ENCODE measurements at regions not wholly inside any gene's neighbourhood (a gene's known extent, or its start where the extent isn't known, plus 50 kb on each side); places are given as distances from the start of the nearest gene placed in this dataset.

GRCh38 chr11:105553025-105553424 lies 56.8 kb upstream of the GRIA4 start:
- DNase-seq, result no peak

GRCh38 chr11:105548359-105548758 lies 61.5 kb upstream of the GRIA4 start:
- no peak for DNase-seq

- DNase-seq, result no peak
Observed at GRCh38 chr11:105538588-105538987, 71.3 kb upstream of the GRIA4 start.

GRCh38 chr11:105537531-105537930 lies 72.3 kb upstream of the GRIA4 start:
- no peak for DNase-seq

- no peak for DNase-seq
Observed at GRCh38 chr11:105524286-105524685, 85.6 kb upstream of the GRIA4 start.

GRCh38 chr11:105520706-105521345 lies 89.0 kb upstream of the GRIA4 start:
- no peak for DNase-seq

GRCh38 chr11:105507496-105508254 lies 102.2 kb upstream of the GRIA4 start:
- no peak for DNase-seq

- DNase-seq, result no peak
Observed at GRCh38 chr11:105492010-105492409, 117.9 kb upstream of the GRIA4 start.

GRCh38 chr11:105491394-105491793 lies 118.5 kb upstream of the GRIA4 start:
- no peak for DNase-seq

- DNase-seq, result no peak
Observed at GRCh38 chr11:105490333-105490732, 119.5 kb upstream of the GRIA4 start.

GRCh38 chr11:105489446-105489845 lies 120.4 kb upstream of the GRIA4 start:
- DNase-seq, result no peak

GRCh38 chr11:105486929-105487328 lies 122.9 kb upstream of the GRIA4 start:
- no peak for DNase-seq

- no peak for DNase-seq
Observed at GRCh38 chr11:105469931-105470330, 139.9 kb upstream of the GRIA4 start.

- no peak for DNase-seq
Observed at GRCh38 chr11:105468154-105468553, 141.7 kb upstream of the GRIA4 start.

GRCh38 chr11:105466582-105467228 lies 143.2 kb upstream of the GRIA4 start:
- DNase-seq, result no peak

GRCh38 chr11:105458071-105458470 lies 151.8 kb upstream of the GRIA4 start:
- no peak for DNase-seq

- no peak for DNase-seq
Observed at GRCh38 chr11:105456950-105457349, 152.9 kb upstream of the GRIA4 start.

- DNase-seq, result no peak
Observed at GRCh38 chr11:105449100-105449734, 160.7 kb upstream of the GRIA4 start.

- DNase-seq, result no peak
Observed at GRCh38 chr11:105448703-105449079, 161.2 kb upstream of the GRIA4 start.

GRCh38 chr11:105447936-105448702 lies 161.8 kb upstream of the GRIA4 start:
- peak in 1 of 2 donors; percentile 18 for DNase-seq

GRCh38 chr11:105443623-105444022 lies 166.2 kb upstream of the GRIA4 start:
- DNase-seq, result no peak

GRCh38 chr11:105432241-105432995 lies 177.5 kb upstream of the GRIA4 start:
- no peak for DNase-seq
